ENCODE measurements at regions not wholly inside any gene's neighbourhood (a gene's known extent, or its start where the extent isn't known, plus 50 kb on each side); places are given as distances from the start of the nearest gene placed in this dataset.
A peak's percentile ranks its signal among the peaks of the same experiment; 100 is the strongest.

- DNase-seq (ENCODE audit: low spot score), result no peak
- H3K4me1 Mint-ChIP-seq (ENCODE audit: low read depth in 2 of 2), result no peaks in the 10 kb centered on the region
- H3K36me3 Mint-ChIP-seq, result no peaks in the 10 kb centered on the region
- no peak for ATAC-seq
- no peak overlapping the region for H3K27ac Mint-ChIP-seq
- H3K4me3 Mint-ChIP-seq, result no peak overlapping the region
- H3K9me3 Mint-ChIP-seq, result no peaks in the 10 kb centered on the region
- H3K27me3 Mint-ChIP-seq, result peaks cover 0 to 3% of the 10 kb centered on the region in 2 donors
These were observed 290.3 kb downstream of the SOX9 start for GRCh38 chr17:72411124-72411563.

- peaks cover 0 to 3% of the 10 kb centered on the region in 2 donors for H3K27me3 Mint-ChIP-seq
- peaks cover 4% of the 10 kb centered on the region for H3K9me3 Mint-ChIP-seq
- no peak overlapping the region for H3K27ac Mint-ChIP-seq
- DNase-seq (ENCODE audit: low spot score), result no peak
- ATAC-seq, result no peak
- H3K36me3 Mint-ChIP-seq, result no peaks in the 10 kb centered on the region
- no peak overlapping the region for H3K4me3 Mint-ChIP-seq
- no peaks in the 10 kb centered on the region for H3K4me1 Mint-ChIP-seq (ENCODE audit: low read depth in 2 of 2)
These were observed 291.8 kb downstream of the SOX9 start for GRCh38 chr17:72412650-72413076.

DNA sequence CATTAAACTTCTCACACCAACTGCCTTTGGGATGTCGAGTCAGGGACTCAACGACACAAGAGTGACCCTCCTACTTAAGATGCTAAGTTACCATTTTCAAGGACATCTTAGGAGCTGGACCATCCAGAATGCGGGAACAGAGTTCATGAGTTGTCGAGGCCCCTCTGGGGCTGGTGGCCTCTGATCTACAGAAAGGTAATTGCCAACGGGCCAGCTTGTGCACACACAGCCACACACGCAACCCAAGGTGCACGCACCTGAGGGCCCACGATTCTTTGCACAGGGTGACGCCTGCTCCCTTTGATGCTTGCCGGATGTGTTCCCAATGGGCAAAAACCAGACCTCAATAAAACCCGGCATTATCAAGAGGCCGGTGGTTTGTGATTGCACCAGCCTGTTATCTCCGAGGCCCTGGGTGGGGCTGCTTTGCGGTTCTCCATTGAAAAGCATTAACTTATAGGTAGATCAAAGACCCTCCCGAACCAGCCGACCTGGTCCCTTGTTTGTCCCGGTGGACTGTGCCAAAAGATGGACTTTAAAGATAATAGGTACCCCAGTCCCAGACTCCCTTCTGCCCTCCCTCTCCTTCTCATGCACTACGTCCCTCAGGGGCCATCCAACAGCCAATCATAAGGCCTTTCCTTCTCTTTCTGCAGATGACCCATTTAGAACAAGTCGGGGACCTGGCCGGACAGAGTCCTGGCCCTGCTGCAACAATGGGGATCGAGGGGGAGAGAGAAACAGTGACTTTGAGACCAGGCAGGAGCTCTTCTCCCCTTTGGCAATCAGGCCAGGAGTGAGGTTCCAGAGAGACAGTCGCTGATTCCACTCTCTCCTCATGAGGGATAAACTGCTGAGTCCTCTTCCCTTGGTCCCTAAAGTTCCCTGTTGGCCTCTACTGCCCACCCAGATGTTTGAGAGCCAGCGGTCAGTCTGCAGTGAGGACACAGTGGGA lies 292.5 kb downstream of the SOX9 start:
- H3K27me3 Mint-ChIP-seq, result peaks cover 0 to 3% of the 10 kb centered on the region in 2 donors
- no peaks in the 10 kb centered on the region for H3K4me1 Mint-ChIP-seq (ENCODE audit: low read depth in 2 of 2)
- DNase-seq (ENCODE audit: low spot score) (no peak), ATAC-seq (no peak)
- H3K4me3 Mint-ChIP-seq, result no peak overlapping the region
- H3K9me3 Mint-ChIP-seq, result peaks cover 7% of the 10 kb centered on the region
- H3K27ac Mint-ChIP-seq, result no peak overlapping the region
- H3K36me3 Mint-ChIP-seq, result no peaks in the 10 kb centered on the region

- Mint-ChIP-seq H3K9me3 (peaks cover 8% of the 10 kb centered on the region), H3K4me3 (no peak overlapping the region), H3K27me3 (peaks cover 3 to 6% of the 10 kb centered on the region in 2 donors), H3K4me1 (ENCODE audit: low read depth in 2 of 2) (no peaks in the 10 kb centered on the region), H3K36me3 (peaks cover 6% of the 10 kb centered on the region), H3K27ac (no peak overlapping the region)
- no peak for DNase-seq (ENCODE audit: low spot score)
- no peak for ATAC-seq
These were observed 293.2 kb downstream of the SOX9 start for GRCh38 chr17:72414032-72414396.

- H3K27ac Mint-ChIP-seq, result no peak overlapping the region
- H3K36me3 Mint-ChIP-seq, result peaks cover 7% of the 10 kb centered on the region
- no peaks in the 10 kb centered on the region for H3K4me1 Mint-ChIP-seq (ENCODE audit: low read depth in 2 of 2)
- peaks cover 8% of the 10 kb centered on the region for H3K9me3 Mint-ChIP-seq
- DNase-seq (ENCODE audit: low spot score) (no peak), ATAC-seq (no peak)
- H3K27me3 Mint-ChIP-seq, result peaks cover 3 to 8% of the 10 kb centered on the region in 2 donors
- no peak overlapping the region for H3K4me3 Mint-ChIP-seq
These were observed 294.4 kb downstream of the SOX9 start for GRCh38 chr17:72414967-72415853.

GRCh38 chr17:72416054-72416675 lies 295.3 kb downstream of the SOX9 start:
- H3K27ac Mint-ChIP-seq, result no peak overlapping the region
- H3K4me1 Mint-ChIP-seq (ENCODE audit: low read depth in 2 of 2), result no peaks in the 10 kb centered on the region
- ATAC-seq (no peak), DNase-seq (ENCODE audit: low spot score) (no peak)
- H3K9me3 Mint-ChIP-seq, result peaks cover 8% of the 10 kb centered on the region
- H3K4me3 Mint-ChIP-seq, result no peak overlapping the region
- peaks cover 7% of the 10 kb centered on the region for H3K36me3 Mint-ChIP-seq
- peaks cover 3 to 8% of the 10 kb centered on the region in 2 donors for H3K27me3 Mint-ChIP-seq

GRCh38 chr17:72416905-72417304 lies 296.1 kb downstream of the SOX9 start:
- Mint-ChIP-seq H3K27ac (no peak overlapping the region), H3K36me3 (peaks cover 7% of the 10 kb centered on the region)
- ATAC-seq, result no peak

DNA sequence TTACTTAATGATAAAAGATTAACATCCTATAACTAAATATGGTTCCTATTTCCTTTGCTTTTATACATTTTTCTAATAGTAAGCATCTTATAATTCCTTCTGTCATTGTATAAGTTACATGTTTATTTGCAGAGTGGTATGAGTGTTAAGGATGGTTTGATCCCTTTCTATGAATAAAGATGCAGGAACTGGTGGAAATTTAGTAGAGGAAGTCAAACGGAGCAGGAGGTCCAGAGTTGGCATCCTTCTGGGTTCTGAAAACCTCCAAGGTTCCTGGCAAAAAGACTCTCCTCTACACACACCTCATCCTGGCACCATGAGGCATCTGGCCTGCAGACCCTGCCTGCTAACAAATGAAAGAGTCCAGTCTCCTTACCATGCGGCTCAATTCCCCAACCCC lies 296.8 kb downstream of the SOX9 start:
- no peak for ATAC-seq
- Mint-ChIP-seq H3K9me3 (peaks cover 8% of the 10 kb centered on the region), H3K27ac (no peak overlapping the region), H3K36me3 (peaks cover 7% of the 10 kb centered on the region), H3K4me3 (no peak overlapping the region), H3K4me1 (ENCODE audit: low read depth in 2 of 2) (no peaks in the 10 kb centered on the region), H3K27me3 (peaks cover 3 to 8% of the 10 kb centered on the region in 2 donors)
- no peak for DNase-seq (ENCODE audit: low spot score)

More at GRCh38 chr17:72416905-72417304, 296.1 kb downstream of the SOX9 start:
- Mint-ChIP-seq H3K4me3 (no peak overlapping the region), H3K9me3 (peaks cover 8% of the 10 kb centered on the region), H3K27me3 (peaks cover 3 to 8% of the 10 kb centered on the region in 2 donors), H3K4me1 (ENCODE audit: low read depth in 2 of 2) (no peaks in the 10 kb centered on the region)
- DNase-seq (ENCODE audit: low spot score), result no peak

DNA sequence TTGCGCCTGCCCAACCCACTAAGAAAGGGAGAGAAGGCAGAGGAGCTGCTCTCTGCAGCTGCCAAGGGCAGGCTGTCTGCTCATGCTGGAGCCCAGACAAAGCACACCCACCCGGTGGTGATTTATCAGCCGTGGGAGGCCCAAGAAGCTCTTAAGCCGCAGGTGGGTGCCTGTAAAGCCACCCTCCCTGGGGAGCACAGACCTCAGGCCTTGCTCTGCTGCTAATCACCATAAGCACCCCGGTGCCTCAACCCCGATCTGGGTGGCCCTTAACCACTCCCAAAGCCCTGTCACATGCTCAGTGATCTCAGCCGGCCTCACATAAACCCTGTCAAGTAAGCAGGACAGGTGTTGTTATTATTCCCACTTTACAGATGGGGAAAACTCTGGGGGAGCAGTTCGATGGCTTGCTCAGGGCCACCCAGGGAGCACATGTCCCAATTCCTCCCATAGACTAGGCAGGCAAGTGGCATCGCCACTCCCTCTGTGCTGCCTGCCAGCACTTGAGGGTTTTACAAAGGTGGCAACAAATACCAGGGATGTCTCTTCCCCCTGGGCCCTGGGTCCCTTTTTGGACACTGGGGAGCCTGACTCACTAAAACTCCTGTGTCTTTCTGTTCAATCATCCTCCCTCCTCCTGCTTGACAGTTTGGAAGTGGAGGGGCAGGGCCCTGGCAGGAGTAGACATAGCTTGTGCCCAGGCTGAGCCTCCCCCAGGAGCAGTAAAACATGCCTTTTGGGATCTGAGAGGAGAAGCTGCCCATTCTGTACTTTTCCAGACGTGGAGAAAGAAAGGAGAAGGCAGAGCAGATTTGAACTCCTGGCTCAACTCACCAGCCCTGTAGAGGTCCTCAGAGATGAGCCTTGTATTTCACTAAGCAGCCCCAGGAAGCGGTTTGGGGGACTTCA lies 299.3 kb downstream of the SOX9 start:
- Mint-ChIP-seq H3K27ac (no peak overlapping the region), H3K36me3 (peaks cover 7% of the 10 kb centered on the region), H3K4me1 (ENCODE audit: low read depth in 2 of 2) (no peaks in the 10 kb centered on the region), H3K9me3 (peaks cover 8% of the 10 kb centered on the region), H3K27me3 (peaks cover 6 to 14% of the 10 kb centered on the region in 2 donors), H3K4me3 (no peak overlapping the region)
- DNase-seq (ENCODE audit: low spot score), result no peak
- no peak for ATAC-seq

DNA sequence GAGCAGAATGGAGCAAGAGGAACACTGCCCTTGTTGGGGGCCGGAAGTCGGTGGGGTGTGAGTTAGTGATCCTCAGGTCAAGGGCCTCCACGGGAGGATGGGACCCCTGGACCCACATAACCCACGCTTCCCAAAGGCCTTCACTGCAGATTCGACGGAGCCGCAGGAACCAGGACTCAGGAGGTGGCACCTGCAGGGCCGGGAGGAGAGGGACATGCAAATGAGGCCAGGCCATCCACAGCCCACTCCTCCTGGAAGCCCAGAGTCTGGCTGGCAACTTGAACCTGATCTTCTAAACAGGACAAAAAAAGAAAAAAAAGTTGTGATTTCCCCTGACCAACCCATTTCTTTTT lies 299.9 kb downstream of the SOX9 start:
- peaks cover 8% of the 10 kb centered on the region for H3K9me3 Mint-ChIP-seq
- H3K36me3 Mint-ChIP-seq, result peaks cover 7% of the 10 kb centered on the region
- no peak overlapping the region for H3K4me3 Mint-ChIP-seq
- H3K27ac Mint-ChIP-seq, result no peak overlapping the region
- DNase-seq (ENCODE audit: low spot score) (no peak), ATAC-seq (no peak)
- H3K27me3 Mint-ChIP-seq, result peaks cover 3 to 15% of the 10 kb centered on the region in 2 donors
- no peaks in the 10 kb centered on the region for H3K4me1 Mint-ChIP-seq (ENCODE audit: low read depth in 2 of 2)

DNA sequence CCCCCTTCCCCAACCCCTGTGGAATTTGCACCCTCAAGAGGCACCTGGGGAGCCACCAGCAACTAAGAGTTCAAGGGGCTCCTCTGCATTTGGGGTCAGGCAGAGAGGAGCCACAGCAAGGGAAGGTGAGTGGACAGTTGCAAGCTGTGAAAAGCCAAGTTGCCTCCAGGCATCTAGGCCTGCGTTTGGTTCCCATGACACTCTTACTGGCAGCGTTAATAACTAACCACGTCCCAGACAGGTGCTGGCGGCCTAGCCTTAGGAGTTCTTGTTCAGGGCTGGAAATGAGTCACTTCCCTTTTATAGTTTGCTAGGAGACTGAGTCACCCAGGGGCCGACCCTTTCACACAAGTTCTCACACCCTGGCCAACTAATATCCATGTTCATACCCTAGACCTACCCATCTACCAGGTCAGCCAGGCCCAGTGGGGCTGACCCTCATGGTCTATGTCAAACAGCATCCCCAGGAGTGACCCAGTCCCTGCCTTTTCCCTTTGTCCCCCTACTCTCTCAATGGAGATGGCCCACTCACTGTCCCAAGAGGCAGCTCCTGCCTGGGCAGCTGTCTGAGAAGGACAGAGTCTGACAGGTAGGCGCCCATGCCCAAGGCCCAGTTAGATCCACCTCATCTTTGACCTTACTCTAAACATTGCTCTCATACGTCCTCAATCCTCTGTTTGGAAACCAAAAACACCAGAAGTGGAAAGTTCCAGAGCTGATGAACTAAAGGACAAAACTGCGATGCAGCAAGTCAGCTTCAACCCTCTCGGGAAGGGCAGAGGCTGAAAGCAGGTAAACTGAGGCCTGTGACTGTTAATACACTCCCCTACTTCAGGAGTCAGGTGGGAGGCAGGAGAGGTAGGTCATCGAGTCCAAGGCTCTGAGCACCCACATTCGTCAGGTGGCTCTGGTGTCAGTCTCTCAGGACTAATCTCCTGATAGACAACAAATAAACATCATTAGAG lies 300.6 kb downstream of the SOX9 start:
- ATAC-seq (peak; percentile 21 to 69), DNase-seq (ENCODE audit: low spot score) (no peak)
- no peak overlapping the region for H3K27ac Mint-ChIP-seq
- no peak overlapping the region for H3K4me3 Mint-ChIP-seq
- no peaks in the 10 kb centered on the region for H3K4me1 Mint-ChIP-seq (ENCODE audit: low read depth in 2 of 2)
- peaks cover 3 to 15% of the 10 kb centered on the region in 2 donors for H3K27me3 Mint-ChIP-seq
- H3K36me3 Mint-ChIP-seq, result peaks cover 7% of the 10 kb centered on the region
- peaks cover 8% of the 10 kb centered on the region for H3K9me3 Mint-ChIP-seq

- peaks cover 4% of the 10 kb centered on the region for H3K9me3 Mint-ChIP-seq
- no peak overlapping the region for H3K4me3 Mint-ChIP-seq
- DNase-seq (ENCODE audit: low spot score) (no peak), ATAC-seq (no peak)
- peaks cover 7% of the 10 kb centered on the region for H3K36me3 Mint-ChIP-seq
- H3K4me1 Mint-ChIP-seq (ENCODE audit: low read depth in 2 of 2), result no peaks in the 10 kb centered on the region
- no peak overlapping the region for H3K27ac Mint-ChIP-seq
- H3K27me3 Mint-ChIP-seq, result peaks cover 3 to 15% of the 10 kb centered on the region in 2 donors
These were observed 301.3 kb downstream of the SOX9 start for GRCh38 chr17:72422204-72422504.
